HG03520 (cell line): ENCODE measurements at regions not wholly inside any gene's neighbourhood (a gene's known extent, or its start where the extent isn't known, plus 50 kb on each side); places are given as distances from the start of the nearest gene placed in this dataset.
A peak's percentile ranks its signal among the peaks of the same experiment; 100 is the strongest.

ENCODE experiments used
- ATAC-seq: cut with Tn5 transposase; IDR thresholded peaks from one replicate; pipeline ENCODE4 v1.9.1; 2021; ENCODE audit warnings: mild to moderate bottlenecking, moderate library complexity; ENCODE audit not compliant: unreplicated experiment

DNA sequence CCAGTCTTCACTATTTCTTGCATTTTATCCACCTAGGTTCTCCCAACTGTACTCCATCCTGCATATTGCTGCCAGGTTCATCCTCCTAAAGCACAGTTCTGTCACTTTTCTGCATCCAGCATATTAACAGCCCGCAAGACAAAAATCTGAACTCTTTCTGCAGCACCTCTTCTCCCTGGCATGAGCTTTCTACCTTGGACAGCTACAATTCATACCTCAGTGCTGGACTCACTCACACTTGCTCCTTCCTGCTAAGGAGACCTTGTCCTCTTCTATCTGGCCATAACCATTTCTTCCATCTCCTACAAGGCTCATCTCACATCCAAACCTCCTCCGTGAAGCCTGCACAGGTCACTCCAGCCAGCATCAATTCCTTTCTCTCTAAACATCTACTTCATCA lies 170.1 kb upstream of the GRIP1 start:
- ATAC-seq, result no peak

DNA sequence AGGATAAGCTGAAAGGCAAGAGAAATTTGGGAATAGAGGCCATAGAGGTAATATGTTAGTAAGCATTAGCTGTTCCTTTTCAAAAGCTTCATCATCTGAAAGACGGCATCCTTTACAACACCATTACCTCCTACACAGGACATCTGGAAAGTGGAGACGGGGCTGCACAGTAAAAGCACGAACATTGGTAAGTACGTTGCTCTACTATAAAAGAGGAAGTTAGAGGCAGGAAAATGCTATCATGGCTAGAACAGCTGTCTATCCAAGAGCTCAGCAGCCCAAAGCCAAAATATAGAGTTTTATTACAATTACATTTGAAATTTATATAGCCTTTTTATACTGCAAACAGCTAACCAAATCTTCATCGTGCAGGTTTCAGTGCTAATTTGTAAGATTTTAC lies 172.3 kb upstream of the GRIP1 start:
- ATAC-seq, result no peak

DNA sequence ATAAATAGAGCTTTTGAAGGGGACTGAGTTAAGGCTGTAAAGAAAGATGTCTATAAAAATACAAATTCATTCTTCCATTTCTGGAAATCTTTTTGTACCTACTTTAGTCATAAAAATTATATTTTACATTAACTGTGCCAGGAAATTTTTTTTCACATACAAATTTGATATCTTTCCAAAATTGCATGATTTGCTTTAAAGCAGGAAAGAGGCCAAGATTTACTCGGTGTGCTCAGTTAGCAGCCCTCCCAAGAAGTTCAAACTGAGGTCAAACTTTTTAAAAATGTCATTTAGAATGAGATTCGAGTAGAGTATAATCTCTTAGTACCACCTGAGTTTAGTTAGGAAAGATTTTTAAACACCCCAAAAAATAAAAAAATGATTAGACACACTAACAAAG lies 173.2 kb upstream of the GRIP1 start:
- ATAC-seq, result no peak

DNA sequence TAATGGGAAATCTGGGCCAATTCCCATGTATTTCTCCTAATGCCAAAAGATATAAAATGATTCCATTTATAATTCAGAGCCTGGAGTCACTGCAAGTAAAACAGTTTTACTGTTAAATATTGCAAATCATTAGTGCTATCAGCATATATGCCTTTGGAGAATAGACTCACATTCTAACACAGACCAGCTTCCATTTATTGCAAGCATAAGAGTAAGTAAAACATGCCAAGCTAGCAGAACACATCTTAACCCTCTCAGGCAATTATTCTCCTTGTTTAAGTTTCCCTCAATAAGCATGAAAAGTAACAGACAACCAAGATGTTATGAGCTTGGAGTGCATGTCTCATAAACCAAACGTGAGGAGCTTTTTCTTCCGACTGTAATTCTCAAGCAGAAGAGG lies 173.9 kb upstream of the GRIP1 start:
- no peak for ATAC-seq

DNA sequence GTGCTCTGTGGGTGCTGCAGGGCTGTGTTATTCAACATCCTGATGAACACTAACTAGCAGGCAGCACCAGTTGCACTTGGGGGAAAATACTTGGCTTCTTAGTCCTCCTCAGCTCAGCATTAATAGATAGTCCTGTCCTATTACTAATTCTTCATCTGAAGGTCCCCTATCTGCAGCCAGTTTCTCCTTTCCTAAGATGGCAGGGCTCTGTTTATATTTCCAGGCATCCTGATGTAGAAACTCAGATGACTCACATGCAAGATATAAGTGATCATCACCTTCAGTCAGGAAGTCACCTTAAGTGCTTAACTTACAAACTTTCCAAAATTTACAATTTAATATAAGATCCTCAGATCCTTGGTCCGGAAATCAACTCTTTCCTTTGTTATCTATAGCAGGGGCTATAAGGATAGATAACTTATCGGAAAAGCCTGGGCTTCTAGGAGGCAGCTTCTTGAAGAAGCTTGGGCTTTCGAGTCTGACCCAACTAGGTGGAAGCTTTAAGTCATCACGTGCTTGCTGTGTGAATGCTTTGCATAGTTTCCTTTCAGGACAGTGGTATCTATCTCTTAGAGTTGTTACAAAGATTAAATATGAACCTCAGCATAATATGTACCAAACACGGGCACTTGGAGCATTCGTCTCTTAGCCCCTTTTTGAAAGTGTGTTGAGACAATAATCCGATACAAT lies 181.0 kb upstream of the GRIP1 start:
- ATAC-seq, result no peak

DNA sequence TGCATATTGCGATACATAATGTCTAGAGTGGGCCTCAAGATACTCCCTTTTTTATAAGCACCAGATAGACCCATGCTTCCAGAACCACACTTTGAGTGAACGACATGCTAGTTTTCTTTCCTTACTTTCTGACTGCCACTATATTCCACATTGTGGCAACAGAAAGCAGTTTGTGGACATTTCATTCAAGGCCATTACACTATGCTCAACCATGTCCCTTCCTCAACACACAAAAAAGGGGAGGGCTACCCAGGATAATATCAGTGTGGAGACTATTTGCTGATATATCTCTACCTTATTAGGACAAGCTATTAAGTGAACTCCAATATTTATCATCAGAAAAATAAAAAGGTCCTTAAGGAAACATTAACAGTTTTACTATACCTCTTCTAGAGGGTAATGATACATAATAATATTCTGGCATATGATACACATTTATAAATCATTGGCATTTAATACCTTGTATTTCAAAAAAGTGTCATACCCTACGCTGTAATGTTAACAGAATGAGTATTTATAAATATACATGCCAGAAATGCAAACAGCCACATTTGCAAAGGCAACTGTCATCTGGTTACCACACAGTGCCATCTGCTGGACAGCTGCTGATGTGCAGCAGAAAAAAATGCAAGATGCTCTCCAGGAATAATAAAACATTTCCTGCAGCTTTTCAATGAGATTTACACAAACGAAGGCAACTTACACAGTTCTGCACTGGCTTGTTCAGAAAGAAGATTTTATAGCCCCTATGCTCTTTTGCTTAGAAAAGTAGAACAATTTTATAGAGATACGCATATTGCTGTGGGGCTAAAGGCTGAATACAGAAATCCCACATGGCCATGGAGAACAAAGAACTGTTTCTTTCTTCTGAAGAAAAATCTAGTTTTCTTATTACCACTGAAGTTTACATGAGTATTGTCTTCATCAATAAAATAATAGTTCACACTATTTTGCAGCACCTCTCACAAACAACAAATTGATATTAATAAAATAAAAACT lies 182.2 kb upstream of the GRIP1 start:
- peak; percentile 64 for ATAC-seq

DNA sequence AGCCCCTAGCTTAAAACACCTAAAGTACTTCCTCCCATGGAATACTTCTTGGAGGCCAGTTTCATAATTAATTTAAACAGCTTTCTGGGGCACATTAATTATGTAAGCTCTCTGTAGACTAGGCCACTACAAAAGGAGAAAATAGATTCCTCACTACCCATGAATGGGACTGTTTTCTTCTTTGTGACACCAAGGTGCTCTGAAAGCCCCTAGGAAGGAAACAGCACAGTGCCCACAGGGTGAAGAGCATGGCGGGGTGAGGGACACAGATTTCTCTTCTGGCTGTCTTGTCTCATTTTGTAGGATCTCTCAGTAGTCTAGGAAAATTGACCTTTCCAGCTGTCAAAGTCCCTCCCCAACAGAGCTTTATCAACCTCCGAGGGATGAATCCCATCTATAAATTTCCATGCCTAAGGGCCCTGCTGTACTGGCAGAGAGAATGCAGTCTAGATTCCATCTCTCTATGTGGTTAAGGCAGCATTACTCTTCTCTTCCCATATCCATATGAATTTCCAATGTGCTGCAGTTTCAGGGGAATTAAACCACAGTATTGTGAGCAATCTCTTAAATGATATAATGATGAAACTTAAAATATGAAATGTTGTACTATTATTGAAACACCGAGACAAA lies 183.6 kb upstream of the GRIP1 start:
- ATAC-seq, result no peak

DNA sequence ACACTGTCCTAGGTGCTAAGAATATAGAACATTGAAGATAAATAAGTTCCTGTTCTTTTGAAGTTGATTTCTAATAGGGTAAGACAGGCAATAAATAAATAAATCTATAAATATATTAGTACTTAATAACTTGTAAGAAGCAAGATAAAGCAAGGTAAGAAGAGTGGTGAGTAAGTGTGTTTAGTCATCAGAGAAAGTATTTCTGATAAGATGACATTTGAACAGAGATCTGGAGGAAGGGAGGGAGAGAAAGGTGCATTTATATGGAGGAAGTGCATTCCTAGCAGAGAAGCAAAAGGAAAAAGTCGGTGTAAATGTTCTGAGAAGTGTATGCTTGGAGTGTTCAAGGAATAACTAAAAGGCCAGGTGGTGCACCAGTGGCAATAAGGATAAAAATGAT lies 184.4 kb upstream of the GRIP1 start:
- ATAC-seq, result no peak

DNA sequence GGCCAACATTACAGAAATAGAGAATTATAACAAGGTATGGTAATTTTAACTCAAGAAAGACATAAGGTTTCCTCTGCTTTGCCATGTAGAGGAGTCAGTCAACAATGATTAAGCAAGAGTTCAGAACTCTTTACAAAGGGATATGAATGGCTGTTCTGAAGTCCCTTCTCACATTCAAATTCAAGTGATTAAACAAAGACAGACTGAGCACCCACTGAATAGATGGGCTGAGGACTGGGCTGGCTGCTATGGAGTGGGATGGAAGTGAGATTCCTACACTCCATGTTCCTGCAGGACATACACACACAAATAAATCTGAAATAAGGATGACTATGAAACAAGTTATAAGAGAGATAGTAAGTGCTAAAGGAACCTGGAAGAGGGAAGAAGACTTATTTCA lies 199.0 kb upstream of the GRIP1 start:
- no peak for ATAC-seq

DNA sequence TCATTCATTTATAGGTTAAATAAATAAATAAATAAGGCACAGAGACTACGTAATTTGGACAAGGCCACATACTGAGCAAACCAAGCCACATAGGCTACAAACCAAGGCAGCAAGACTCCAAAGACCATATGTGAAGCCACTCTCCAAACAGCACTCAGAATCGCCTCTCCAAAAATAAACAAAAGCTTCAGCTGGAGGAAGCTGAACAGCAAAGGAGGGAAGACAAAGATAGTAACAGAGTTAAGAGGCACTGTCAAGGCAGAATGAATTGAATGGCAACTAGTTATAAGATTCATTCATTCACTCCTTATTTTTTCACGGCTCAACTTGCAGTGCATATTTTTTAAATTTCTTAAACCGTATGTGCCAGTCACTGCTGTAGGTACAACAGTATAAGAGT lies 200.5 kb upstream of the GRIP1 start:
- ATAC-seq, result no peak

DNA sequence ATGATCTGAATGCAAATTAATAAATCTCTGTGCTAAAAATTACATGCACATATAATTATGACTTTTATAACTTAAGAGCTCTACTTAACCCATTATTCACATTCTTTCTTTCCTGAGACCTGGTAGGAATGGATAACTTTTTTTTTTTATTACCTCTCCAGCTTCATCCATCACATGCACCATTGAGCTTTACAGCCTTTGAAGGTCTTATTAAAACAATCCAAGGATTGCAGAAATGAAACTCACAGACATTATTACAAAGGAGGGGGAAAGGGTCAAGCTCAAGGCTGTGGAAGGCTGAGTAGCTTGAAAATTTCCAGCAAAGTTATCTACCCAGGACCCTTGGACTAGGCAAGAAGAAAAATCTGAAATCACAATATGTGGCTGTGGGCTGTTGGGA lies 202.5 kb upstream of the GRIP1 start:
- no peak for ATAC-seq

DNA sequence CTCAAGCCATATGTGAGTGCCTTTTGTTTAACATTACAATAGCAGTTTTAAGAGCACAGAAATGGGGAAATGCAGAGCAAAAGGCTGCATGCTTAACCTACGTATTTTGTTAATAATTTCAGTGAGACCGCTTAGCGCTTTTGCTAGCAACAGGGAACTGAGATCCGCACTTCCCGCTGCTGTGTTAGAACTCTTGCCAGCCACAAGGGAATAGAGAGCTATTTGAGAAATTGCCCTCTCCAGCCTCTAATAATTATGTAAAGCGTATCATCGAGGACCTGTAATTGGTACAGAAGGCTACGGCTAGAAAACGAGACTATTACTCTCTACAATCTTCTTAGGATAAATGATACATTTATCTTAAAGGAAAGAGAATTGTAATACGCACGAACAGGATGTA lies 205.2 kb upstream of the GRIP1 start:
- ATAC-seq, result no peak

DNA sequence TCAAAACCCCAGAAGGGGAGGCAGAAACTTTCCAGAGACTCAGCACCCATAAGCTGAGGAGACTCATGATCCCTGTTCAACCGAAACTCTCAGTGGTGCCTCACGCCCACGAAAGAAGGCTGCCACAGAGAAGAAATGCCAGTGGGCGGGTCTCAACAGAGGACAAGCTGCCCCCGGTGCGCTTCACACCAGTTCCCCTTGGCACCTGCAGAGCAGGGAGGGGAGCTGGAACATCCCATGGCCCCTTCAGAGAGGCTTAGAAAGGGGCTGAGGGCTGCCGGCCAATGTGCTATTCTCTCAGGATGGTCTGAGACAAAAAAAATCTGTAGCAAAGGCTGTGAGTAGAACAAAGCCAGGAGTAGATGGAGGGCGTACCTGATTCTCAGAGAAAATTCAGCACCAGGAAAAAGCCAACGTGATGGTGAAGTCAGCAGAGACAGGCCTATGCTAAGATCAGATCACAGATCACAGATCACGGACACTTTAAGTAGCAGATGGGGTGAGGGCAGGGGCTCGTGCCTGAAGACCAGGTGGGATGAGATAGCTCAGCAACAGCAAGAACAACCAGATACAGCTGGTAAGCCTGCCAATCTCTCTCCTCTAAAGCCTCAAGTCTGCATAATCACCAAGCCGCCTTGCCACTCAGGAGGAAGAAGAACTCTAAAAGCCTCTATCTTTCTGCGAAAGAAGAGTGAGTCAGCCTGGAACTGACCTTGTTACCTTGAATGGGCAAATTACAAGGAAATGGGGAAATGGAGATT lies 206.4 kb upstream of the GRIP1 start:
- no peak for ATAC-seq

DNA sequence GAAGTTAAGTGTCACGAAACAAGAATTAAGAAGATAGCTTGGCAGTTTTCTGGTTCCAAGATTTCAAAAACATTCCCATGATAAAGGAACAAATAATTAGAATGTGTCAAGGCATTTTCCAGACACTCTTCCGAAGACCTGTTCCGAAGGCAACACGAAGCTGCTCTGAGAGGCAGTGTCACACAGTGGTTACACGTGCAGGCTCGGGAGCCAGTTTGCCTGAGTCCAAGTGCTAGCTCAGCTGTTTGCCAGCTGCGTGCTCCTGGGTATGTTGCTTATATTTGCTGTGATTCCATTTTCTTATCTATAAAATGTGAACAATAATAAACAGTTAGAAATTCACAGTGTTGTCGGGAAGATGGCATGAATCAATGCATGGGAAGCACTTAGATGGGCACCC lies 217.9 kb upstream of the GRIP1 start:
- no peak for ATAC-seq

DNA sequence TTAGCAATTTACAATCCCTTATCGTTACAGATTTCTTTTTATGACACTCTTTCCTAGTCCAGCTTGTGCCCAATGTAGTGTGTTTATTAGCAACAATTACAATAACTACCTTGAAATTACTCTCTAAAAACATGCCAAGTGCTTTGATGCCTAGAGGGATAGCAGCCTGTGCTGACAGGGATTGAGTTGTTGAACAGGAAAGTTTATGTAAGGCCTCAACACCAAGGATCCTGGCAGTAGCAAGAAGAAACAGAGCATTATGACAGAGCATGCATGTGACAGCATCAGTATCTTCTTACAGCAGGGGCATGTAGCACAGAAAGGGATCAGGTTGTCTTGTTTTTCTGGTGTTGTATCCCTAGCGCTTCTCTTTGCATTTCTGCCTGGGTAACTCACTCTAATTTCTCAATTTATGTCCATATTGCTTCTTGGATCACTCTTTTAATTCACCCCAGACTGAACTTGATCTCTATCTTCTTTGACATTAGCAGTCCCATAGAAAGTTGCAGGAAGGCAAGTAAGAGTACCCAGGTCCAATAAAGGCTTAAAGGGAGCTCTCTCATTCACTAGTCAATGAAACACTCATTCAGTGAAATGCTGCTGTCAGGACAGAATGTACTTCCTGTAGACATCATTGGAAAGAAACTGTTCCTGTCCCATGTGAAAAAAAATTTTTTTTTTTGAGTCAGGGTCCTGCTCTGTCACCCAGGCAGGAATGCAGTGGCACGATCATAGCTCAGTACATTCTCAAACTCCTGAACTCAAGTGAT lies 220.0 kb upstream of the GRIP1 start:
- no peak for ATAC-seq

DNA sequence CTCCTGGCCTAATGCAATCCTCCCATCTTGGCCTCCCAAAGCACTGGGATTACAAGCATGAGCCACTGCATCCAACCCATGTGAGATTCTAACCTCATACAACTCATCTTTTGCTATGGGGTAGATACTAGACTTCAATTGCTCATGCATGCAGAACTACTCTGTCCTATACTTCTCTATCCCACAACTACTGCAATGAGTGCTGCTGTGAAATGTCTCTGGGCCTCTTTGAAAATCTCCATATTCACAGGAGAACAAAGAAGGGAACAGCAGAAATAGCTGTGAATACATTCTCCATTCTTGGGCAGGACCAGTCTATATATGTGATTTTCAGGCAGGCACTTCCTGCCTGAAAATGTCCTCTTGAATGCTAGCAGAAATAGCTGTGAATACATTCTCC lies 220.7 kb upstream of the GRIP1 start:
- no peak for ATAC-seq

DNA sequence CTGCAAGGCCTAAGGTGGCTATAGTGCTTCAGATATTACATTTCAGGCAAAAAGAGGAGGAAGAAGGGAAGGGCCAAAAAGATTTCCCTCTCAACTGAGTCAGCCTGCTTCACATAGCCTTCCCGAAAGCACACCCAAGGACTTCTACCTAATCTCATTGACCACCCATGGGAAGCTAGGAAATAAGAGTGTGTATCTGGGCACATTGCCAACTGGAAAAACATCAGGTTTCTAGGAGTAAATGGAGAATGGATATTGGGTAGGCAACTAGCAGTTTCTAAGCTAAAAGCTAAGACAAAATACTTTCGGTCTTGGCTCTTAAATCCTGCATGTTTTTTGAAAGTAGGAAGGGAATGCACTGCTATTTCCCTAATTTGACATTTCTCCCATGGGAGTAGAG lies 221.7 kb upstream of the GRIP1 start:
- no peak for ATAC-seq

DNA sequence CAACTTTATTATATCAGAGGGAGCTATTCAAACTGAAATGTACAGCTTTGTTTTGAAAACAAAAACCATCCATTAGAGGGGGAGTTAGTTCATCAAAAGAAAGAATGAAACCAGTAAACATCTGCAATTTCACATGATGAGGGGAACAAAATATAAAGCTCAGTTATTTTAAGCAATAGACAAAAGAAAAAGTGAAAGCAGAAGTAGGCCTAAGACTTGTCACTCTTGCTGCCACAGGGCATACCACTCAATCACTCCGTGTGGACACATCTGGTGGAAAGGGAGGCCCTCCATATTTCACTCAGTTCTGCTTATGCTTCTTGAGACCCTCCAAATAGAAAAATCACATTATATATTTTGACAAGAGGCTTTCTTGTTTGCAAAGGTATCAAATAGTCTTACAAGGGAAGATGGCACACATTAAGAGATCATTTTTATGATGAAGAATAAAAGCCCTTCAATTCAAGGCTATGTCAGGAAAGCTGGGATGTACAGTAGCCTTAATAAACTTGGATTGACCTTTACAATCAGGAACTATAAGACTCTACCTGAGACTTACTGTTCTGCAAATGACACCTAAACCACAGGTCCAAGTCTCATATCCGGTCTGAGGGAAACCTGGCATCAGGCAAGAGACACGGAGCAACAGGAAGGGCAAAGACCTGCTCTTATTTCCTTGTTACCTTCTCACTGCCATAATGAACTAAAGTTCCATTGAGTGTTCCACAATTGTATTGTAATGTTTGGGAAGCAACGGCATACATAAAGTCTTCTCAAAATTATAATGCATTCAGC lies 222.5 kb upstream of the GRIP1 start:
- ATAC-seq, result peak; percentile 95

DNA sequence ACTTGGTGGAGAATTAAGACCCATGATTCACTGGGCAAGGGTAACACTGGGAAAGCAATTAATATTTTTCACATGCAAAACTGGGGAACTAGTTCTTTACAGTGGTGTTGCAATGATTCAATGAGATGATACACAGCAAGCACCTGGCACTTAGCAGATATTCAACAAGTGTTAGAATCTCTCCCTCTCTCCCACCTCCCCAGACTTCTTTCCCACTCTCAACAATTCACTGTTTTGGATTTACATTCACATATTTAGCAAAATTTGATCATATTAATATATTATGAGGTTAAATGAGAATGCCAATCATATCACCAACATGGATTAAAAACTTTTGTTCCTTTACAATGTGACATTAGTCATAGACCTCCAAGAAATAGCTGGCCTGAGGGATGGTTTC lies 223.1 kb upstream of the GRIP1 start:
- ATAC-seq, result no peak
